Heart left ventricle (tissue), 13 donors: ENCODE measurements at regions not wholly inside any gene's neighbourhood (a gene's known extent, or its start where the extent isn't known, plus 50 kb on each side); places are given as distances from the start of the nearest gene placed in this dataset.

ENCODE experiments used
- CTCF ChIP-seq, 12 donors: fragments of 200-600 bp; sonication (generic) in 4 of 12; IDR thresholded peaks; one replicate each; pipeline versions ENCODE4 v1.5.0 to v1.8.0; 2018 to 2022; ENCODE audit warnings: antibody characterized with exemption in 12 of 12, mild to moderate bottlenecking in 5 of 12
- POLR2A ChIP-seq, 2 donors: fragments of 450-650 bp; IDR thresholded peaks; one replicate each; pipeline ENCODE4 v1.6.1; 2017; ENCODE audit warnings: antibody characterized with exemption in 2 of 2, mild to moderate bottlenecking in 2 of 2, moderate library complexity in 2 of 2
- donor health status: ischemic (EF 13 %, LVEDD 7.1; RV severe dilation, severe dysfunction).
- donor health status: DM: no; HTN: yes; CAD: no.
- donor health status: DM: no; HTN: no; CAD: no.
- donor health status: ischemic (EF 25% LVEDD 6.9; RV normal size, moderate dysfunction).
- donor health status: ischemic (EF 25% LVEDD 5.7; RV mildly dilated, moderate dysfunction).
- donor health status: ischemic (EF 35%, LVEDD 5.7; RV mildly dilated, moderate dysfunction).
- donor health status: nonischemic (EF 11% LVEDD 7.7; RV severe dilation, severe dysfunction).
- donor health status: DM: yes; HTN: yes; CAD: no.
- donor health status: PGD.
- donor health status: ischemic (EF 29% LVEDD 5.4; RV normal size, mild dysfunction).
- donor health status: nonischemic (EF 23%, LVEDD 6.1; RV moderate dilation, normal function).

GRCh38 chr12:18939051-18939450 lies 190.5 kb upstream of the PLEKHA5 start:
- TF ChIP-seq CTCF (IDR thresholded peaks at IDR 0.05), result no peak
- TF ChIP-seq POLR2A (IDR thresholded peaks at IDR 0.05), result no peak
